OCI-LY1 (cell line): ENCODE measurements at regions not wholly inside any gene's neighbourhood (a gene's known extent, or its start where the extent isn't known, plus 50 kb on each side); places are given as distances from the start of the nearest gene placed in this dataset.

Experiments
- CTCF ChIP-seq: fragments of 200-600 bp; sonication (generic), shearing (Covaris generic); IDR thresholded peaks from 2 replicates; pipeline ENCODE4 v1.5.1; 2017; ENCODE audit warnings: mild to moderate bottlenecking, antibody characterized with exemption, low read length, moderate library complexity, mixed read lengths
- EZH2 ChIP-seq: fragments of 200-600 bp; sonication (generic), shearing (Covaris generic); IDR thresholded peaks from 2 replicates; pipeline ENCODE4 v1.8.0; 2017; ENCODE audit warnings: borderline replicate concordance, mixed run types, mild to moderate bottlenecking, antibody characterized with exemption, low read length, moderate library complexity, mixed read lengths

GRCh38 chr7:17447728-17448478 is 149.5 kb downstream of the AHR start:
- TF ChIP-seq CTCF (no peak), EZH2 (no peak)
